ENCODE measurements at regions not wholly inside any gene's neighbourhood (a gene's known extent, or its start where the extent isn't known, plus 50 kb on each side); places are given as distances from the start of the nearest gene placed in this dataset.

GRCh38 chr9:73806876-73807275, 655.2 kb downstream of the ANXA1 start:
- no peak for DNase-seq (ENCODE audit: extremely low spot score, unreplicated experiment)
- Mint-ChIP-seq H3K27ac (no peak overlapping the region), H3K27me3 (no peaks in the 10 kb centered on the region), H3K4me1 (ENCODE audit: unreplicated experiment) (no peaks in the 10 kb centered on the region), H3K36me3 (no peaks in the 10 kb centered on the region), H3K4me3 (no peak overlapping the region), H3K9me3 (no peaks in the 10 kb centered on the region)
- no peak for TF ChIP-seq CTCF (conservative IDR thresholded peaks at IDR 0.05)

GRCh38 chr9:73807952-73808351, 656.3 kb downstream of the ANXA1 start:
- Mint-ChIP-seq H3K9me3 (no peaks in the 10 kb centered on the region), H3K4me1 (ENCODE audit: unreplicated experiment) (no peaks in the 10 kb centered on the region), H3K4me3 (no peak overlapping the region), H3K36me3 (no peaks in the 10 kb centered on the region), H3K27ac (no peak overlapping the region), H3K27me3 (no peaks in the 10 kb centered on the region)
- no peak for TF ChIP-seq CTCF (conservative IDR thresholded peaks at IDR 0.05)
- no peak for DNase-seq (ENCODE audit: extremely low spot score, unreplicated experiment)

- DNase-seq (ENCODE audit: extremely low spot score, unreplicated experiment) = no peak
- Mint-ChIP-seq H3K4me1 (ENCODE audit: unreplicated experiment) (no peaks in the 10 kb centered on the region), H3K9me3 (no peaks in the 10 kb centered on the region), H3K4me3 (no peak overlapping the region), H3K36me3 (no peaks in the 10 kb centered on the region), H3K27me3 (no peaks in the 10 kb centered on the region), H3K27ac (no peak overlapping the region)
- no peak for TF ChIP-seq CTCF (conservative IDR thresholded peaks at IDR 0.05)
These were observed 659.0 kb downstream of the ANXA1 start for GRCh38 chr9:73810585-73811215.

GRCh38 chr9:73813546-73813945, 661.9 kb downstream of the ANXA1 start:
- no peak for DNase-seq (ENCODE audit: extremely low spot score, unreplicated experiment)
- Mint-ChIP-seq H3K4me3 (no peak overlapping the region), H3K27ac (no peak overlapping the region), H3K36me3 (no peaks in the 10 kb centered on the region), H3K27me3 (no peaks in the 10 kb centered on the region), H3K9me3 (no peaks in the 10 kb centered on the region), H3K4me1 (ENCODE audit: unreplicated experiment) (no peaks in the 10 kb centered on the region)
- no peak for TF ChIP-seq CTCF (conservative IDR thresholded peaks at IDR 0.05)

- Mint-ChIP-seq H3K27me3 (peaks cover 2% of the 10 kb centered on the region), H3K9me3 (no peaks in the 10 kb centered on the region), H3K4me1 (ENCODE audit: unreplicated experiment) (no peaks in the 10 kb centered on the region), H3K4me3 (no peak overlapping the region), H3K27ac (no peak overlapping the region), H3K36me3 (no peaks in the 10 kb centered on the region)
- TF ChIP-seq CTCF (conservative IDR thresholded peaks at IDR 0.05) = no peak
- DNase-seq (ENCODE audit: extremely low spot score, unreplicated experiment) = no peak
These were observed 665.2 kb downstream of the ANXA1 start for GRCh38 chr9:73816905-73817304.

GRCh38 chr9:73824671-73825070, 672.5 kb upstream of the RORB start:
- Mint-ChIP-seq H3K36me3 (no peaks in the 10 kb centered on the region), H3K4me3 (no peak overlapping the region), H3K27ac (no peak overlapping the region), H3K9me3 (no peaks in the 10 kb centered on the region), H3K27me3 (peaks cover 3% of the 10 kb centered on the region), H3K4me1 (ENCODE audit: unreplicated experiment) (no peaks in the 10 kb centered on the region)
- DNase-seq (ENCODE audit: extremely low spot score, unreplicated experiment) = no peak
- no peak for TF ChIP-seq CTCF (conservative IDR thresholded peaks at IDR 0.05)

Data from type B pancreatic cell (in vitro differentiated cells).